NCI-H187 (cell line): ENCODE measurements at regions not wholly inside any gene's neighbourhood (a gene's known extent, or its start where the extent isn't known, plus 50 kb on each side); places are given as distances from the start of the nearest gene placed in this dataset.

ENCODE experiments used
- DNase-seq, 2 experiments: peaks; one replicate each; lab custom pipeline; 2025; lab: John Stamatoyannopoulos, UW

- no peak for DNase-seq
Observed at GRCh38 chr3:159929171-159930141, 59.2 kb upstream of the IL12A start.

GRCh38 chr3:159934216-159934615 is 54.4 kb upstream of the IL12A start:
- no peak for DNase-seq

- no peak for DNase-seq
Observed at GRCh38 chr3:159936541-159936940, 52.1 kb upstream of the IL12A start.

- DNase-seq = no peak
Observed at GRCh38 chr3:159937561-159938166, 51.0 kb upstream of the IL12A start.

GRCh38 chr3:159938714-159939113 is 49.9 kb upstream of the IL12A start:
- DNase-seq = no peak
